ENCODE measurements at regions not wholly inside any gene's neighbourhood (a gene's known extent, or its start where the extent isn't known, plus 50 kb on each side); places are given as distances from the start of the nearest gene placed in this dataset.

- Histone ChIP-seq H3K4me3 (ENCODE audit: low read length) (no peak overlapping the region), H3K27me3 (ENCODE audit: control insufficient read depth in 2 of 2, insufficient read depth in 2 of 2, low read length in 2 of 2) (no peaks in the 10 kb centered on the region), H3K9me3 (ENCODE audit: control insufficient read depth in 2 of 3, low read length in 3 of 3) (no peaks in the 10 kb centered on the region), H3K36me3 (ENCODE audit: control insufficient read depth in 2 of 3, insufficient read depth in 3 of 3, low read length in 3 of 3) (no peaks in the 10 kb centered on the region), H3K4me1 (ENCODE audit: control insufficient read depth in 2 of 2, insufficient read depth in 2 of 2, low read length in 2 of 2) (no peaks in the 10 kb centered on the region), H3K27ac (ENCODE audit: low read depth, low read length) (no peak overlapping the region)
- POLR2A ChIA-PET, result no interaction called here
- no peak for ATAC-seq
- DNase-seq, result no peak
- Mint-ChIP-seq H3K4me1 (peaks cover 0 to 5% (median 0%) of the 10 kb centered on the region in 7 donors), H3K9me3 (peaks cover 0 to 6% (median 3%) of the 10 kb centered on the region in 11 donors), H3K36me3 (peaks cover 0 to 4% (median 0%) of the 10 kb centered on the region in 5 donors), H3K4me3 (no peak overlapping the region), H3K27me3 (peaks cover 0 to 26% (median 23%) of the 10 kb centered on the region in 5 donors), H3K27ac (no peak overlapping the region)
- CTCF ChIA-PET, result no interaction called here
- intact Hi-C loops (cut with micrococcal nuclease), result no loop called here
Measured at GRCh38 chr9:86669422-86669821, 277.9 kb downstream of the GAS1 start.

DNA sequence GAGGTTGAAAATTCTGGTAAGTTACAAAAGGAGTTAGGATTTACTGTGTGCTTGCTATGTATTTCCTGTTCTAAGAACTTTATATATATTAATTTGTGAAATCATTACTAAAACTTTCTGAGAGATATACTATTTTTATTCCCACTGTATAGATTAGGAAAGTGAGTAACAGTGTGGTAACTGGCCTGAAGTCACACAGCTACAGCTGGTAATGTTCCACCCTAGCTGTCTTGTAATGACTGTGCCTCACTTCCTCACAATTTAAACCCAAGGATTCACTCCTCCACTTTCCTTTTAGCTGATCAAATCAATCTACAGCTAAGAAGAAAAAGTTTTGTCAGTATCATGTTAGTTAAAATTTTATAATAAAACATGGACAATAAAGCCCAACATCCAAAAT is 278.8 kb downstream of the GAS1 start:
- Mint-ChIP-seq H3K4me3 (no peak overlapping the region), H3K4me1 (peaks cover 0 to 5% (median 0%) of the 10 kb centered on the region in 7 donors), H3K9me3 (peaks cover 0 to 6% (median 3%) of the 10 kb centered on the region in 11 donors), H3K36me3 (peaks cover 0 to 4% (median 0%) of the 10 kb centered on the region in 5 donors), H3K27me3 (peaks cover 0 to 26% (median 18%) of the 10 kb centered on the region in 5 donors), H3K27ac (no peak overlapping the region)
- Histone ChIP-seq H3K27ac (ENCODE audit: low read depth, low read length) (no peak overlapping the region), H3K4me1 (ENCODE audit: control insufficient read depth in 2 of 2, insufficient read depth in 2 of 2, low read length in 2 of 2) (no peaks in the 10 kb centered on the region), H3K27me3 (ENCODE audit: control insufficient read depth in 2 of 2, insufficient read depth in 2 of 2, low read length in 2 of 2) (no peaks in the 10 kb centered on the region), H3K36me3 (ENCODE audit: control insufficient read depth in 2 of 3, insufficient read depth in 3 of 3, low read length in 3 of 3) (no peaks in the 10 kb centered on the region), H3K9me3 (ENCODE audit: control insufficient read depth in 2 of 3, low read length in 3 of 3) (no peaks in the 10 kb centered on the region), H3K4me3 (ENCODE audit: low read length) (no peak overlapping the region)
- ChIA-PET CTCF (no interaction called here), POLR2A (no interaction called here)
- intact Hi-C loops (cut with micrococcal nuclease), result no loop called here
- no peak for DNase-seq
- no peak for ATAC-seq

DNA sequence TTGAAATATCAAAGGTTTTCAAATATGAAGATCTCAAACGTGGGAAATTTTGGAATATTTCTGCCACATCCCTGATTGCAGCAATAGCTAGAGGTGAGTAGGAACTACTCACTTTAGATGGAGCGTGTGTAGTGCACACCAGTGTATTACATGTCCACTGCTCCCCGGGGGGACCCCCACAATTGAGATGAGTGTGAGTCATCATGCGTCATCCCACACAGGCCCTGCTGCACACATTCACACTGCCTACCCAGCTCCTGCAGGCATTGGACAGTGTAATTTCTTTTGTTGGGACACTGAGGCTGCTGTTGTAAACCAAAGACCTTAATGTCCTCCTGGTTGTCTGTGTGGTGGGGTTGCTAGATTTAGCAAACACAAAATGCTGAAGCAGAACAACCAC is 280.0 kb downstream of the GAS1 start:
- Histone ChIP-seq H3K4me1 (ENCODE audit: control insufficient read depth in 2 of 2, insufficient read depth in 2 of 2, low read length in 2 of 2) (no peaks in the 10 kb centered on the region), H3K4me3 (ENCODE audit: low read length) (no peak overlapping the region), H3K9me3 (ENCODE audit: control insufficient read depth in 2 of 3, low read length in 3 of 3) (no peaks in the 10 kb centered on the region), H3K27me3 (ENCODE audit: control insufficient read depth in 2 of 2, insufficient read depth in 2 of 2, low read length in 2 of 2) (no peaks in the 10 kb centered on the region), H3K27ac (ENCODE audit: low read depth, low read length) (no peak overlapping the region), H3K36me3 (ENCODE audit: control insufficient read depth in 2 of 3, insufficient read depth in 3 of 3, low read length in 3 of 3) (no peaks in the 10 kb centered on the region)
- Mint-ChIP-seq H3K4me3 (no peak overlapping the region), H3K4me1 (peaks cover 0 to 5% (median 0%) of the 10 kb centered on the region in 7 donors), H3K36me3 (peaks cover 0 to 4% (median 0%) of the 10 kb centered on the region in 5 donors), H3K9me3 (peaks cover 0 to 6% (median 3%) of the 10 kb centered on the region in 11 donors), H3K27me3 (peaks cover 0 to 30% (median 23%) of the 10 kb centered on the region in 5 donors), H3K27ac (no peak overlapping the region)
- CTCF ChIA-PET, result no interaction called here
- POLR2A ChIA-PET, result no interaction called here
- no peak for DNase-seq
- ATAC-seq, result no peak
- intact Hi-C loops (cut with micrococcal nuclease), result no loop called here

- DNase-seq, result no peak
- intact Hi-C loops (cut with micrococcal nuclease), result no loop called here
Measured at GRCh38 chr9:86665416-86665815, 281.9 kb downstream of the GAS1 start.

DNA sequence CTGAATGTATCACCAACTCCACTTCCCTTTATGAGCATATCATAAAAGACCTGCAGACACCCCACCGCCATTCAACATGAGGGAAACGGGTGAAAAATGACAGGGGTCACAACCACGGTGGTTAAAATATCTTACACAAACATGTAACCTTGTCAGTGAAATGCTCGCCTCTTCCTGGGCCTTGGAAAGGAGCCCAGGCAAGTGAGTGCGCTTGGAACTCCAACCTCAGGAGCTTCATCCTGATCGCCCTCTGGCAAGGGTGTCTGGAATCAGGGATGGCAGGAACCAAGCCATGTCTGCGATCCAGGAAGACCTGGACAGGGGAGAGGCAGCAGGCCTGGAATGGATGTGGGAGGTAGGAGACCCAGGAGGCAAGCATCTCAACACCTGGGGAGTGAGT is 282.7 kb downstream of the GAS1 start:
- Histone ChIP-seq H3K9me3 (ENCODE audit: control insufficient read depth in 2 of 3, low read length in 3 of 3) (no peaks in the 10 kb centered on the region), H3K36me3 (ENCODE audit: control insufficient read depth in 2 of 3, insufficient read depth in 3 of 3, low read length in 3 of 3) (no peaks in the 10 kb centered on the region), H3K4me3 (ENCODE audit: low read length) (no peak overlapping the region), H3K27ac (ENCODE audit: low read depth, low read length) (no peak overlapping the region), H3K4me1 (ENCODE audit: control insufficient read depth in 2 of 2, insufficient read depth in 2 of 2, low read length in 2 of 2) (peaks cover 6 to 7% of the 10 kb centered on the region in 2 donors), H3K27me3 (ENCODE audit: control insufficient read depth in 2 of 2, insufficient read depth in 2 of 2, low read length in 2 of 2) (no peaks in the 10 kb centered on the region)
- peaks cover 0 to 4% (median 0%) of the 10 kb centered on the region in 5 donors for H3K36me3 Mint-ChIP-seq
- ChIA-PET CTCF (no interaction called here), POLR2A (no interaction called here)
- H3K4me3 Mint-ChIP-seq, result no peak overlapping the region
- peaks cover 0 to 18% (median 7%) of the 10 kb centered on the region in 7 donors for H3K4me1 Mint-ChIP-seq
- DNase-seq (no peak), ATAC-seq (no peak)
- H3K27me3 Mint-ChIP-seq, result peaks cover 0 to 37% (median 20%) of the 10 kb centered on the region in 5 donors
- intact Hi-C loops (cut with micrococcal nuclease), result no loop called here
- no peak overlapping the region for H3K27ac Mint-ChIP-seq
- peaks cover 0 to 2% (median 0%) of the 10 kb centered on the region in 11 donors for H3K9me3 Mint-ChIP-seq

More at GRCh38 chr9:86665416-86665815, 281.9 kb downstream of the GAS1 start:
- Histone ChIP-seq H3K36me3 (ENCODE audit: control insufficient read depth in 2 of 3, insufficient read depth in 3 of 3, low read length in 3 of 3) (no peaks in the 10 kb centered on the region), H3K9me3 (ENCODE audit: control insufficient read depth in 2 of 3, low read length in 3 of 3) (no peaks in the 10 kb centered on the region), H3K27me3 (ENCODE audit: control insufficient read depth in 2 of 2, insufficient read depth in 2 of 2, low read length in 2 of 2) (no peaks in the 10 kb centered on the region), H3K4me3 (ENCODE audit: low read length) (no peak overlapping the region), H3K27ac (ENCODE audit: low read depth, low read length) (no peak overlapping the region), H3K4me1 (ENCODE audit: control insufficient read depth in 2 of 2, insufficient read depth in 2 of 2, low read length in 2 of 2) (peaks cover 0 to 4% of the 10 kb centered on the region in 2 donors)
- H3K9me3 Mint-ChIP-seq, result peaks cover 0 to 3% (median 0%) of the 10 kb centered on the region in 11 donors
- peaks cover 0 to 10% (median 0%) of the 10 kb centered on the region in 7 donors for H3K4me1 Mint-ChIP-seq
- H3K4me3 Mint-ChIP-seq, result no peak overlapping the region
- H3K27ac Mint-ChIP-seq, result no peak overlapping the region
- H3K27me3 Mint-ChIP-seq, result peaks cover 0 to 30% (median 23%) of the 10 kb centered on the region in 5 donors
- CTCF ChIA-PET, result no interaction called here
- no peak for ATAC-seq
- POLR2A ChIA-PET, result interaction anchor here (0.6 kb wide), 1 partner anchor 8 kb away, joined by 4 read pairs; no protein-coding TSS in a partner anchor
- H3K36me3 Mint-ChIP-seq, result peaks cover 0 to 4% (median 0%) of the 10 kb centered on the region in 5 donors

GRCh38 chr9:86663905-86664304 is 283.4 kb downstream of the GAS1 start:
- H3K9me3 ChIP-seq (ENCODE audit: control insufficient read depth in 2 of 3, low read length in 3 of 3), result no peaks in the 10 kb centered on the region
- Mint-ChIP-seq H3K36me3 (peaks cover 0 to 4% (median 0%) of the 10 kb centered on the region in 5 donors), H3K4me3 (no peak overlapping the region), H3K4me1 (peaks cover 0 to 23% (median 9%) of the 10 kb centered on the region in 7 donors), H3K27me3 (peaks cover 0 to 42% (median 15%) of the 10 kb centered on the region in 5 donors), H3K27ac (no peak overlapping the region), H3K9me3 (peaks cover 0 to 2% (median 0%) of the 10 kb centered on the region in 11 donors)
- DNase-seq (no peak), ATAC-seq (no peak)
- CTCF ChIA-PET, result no interaction called here
- H3K27ac ChIP-seq (ENCODE audit: low read depth, low read length), result no peak overlapping the region
- no peak overlapping the region for H3K4me3 ChIP-seq (ENCODE audit: low read length)
- H3K36me3 ChIP-seq (ENCODE audit: control insufficient read depth in 2 of 3, insufficient read depth in 3 of 3, low read length in 3 of 3), result no peaks in the 10 kb centered on the region
- intact Hi-C loops (cut with micrococcal nuclease), result no loop called here
- H3K27me3 ChIP-seq (ENCODE audit: control insufficient read depth in 2 of 2, insufficient read depth in 2 of 2, low read length in 2 of 2), result no peaks in the 10 kb centered on the region
- POLR2A ChIA-PET, result no interaction called here
- peaks cover 6 to 7% of the 10 kb centered on the region in 2 donors for H3K4me1 ChIP-seq (ENCODE audit: control insufficient read depth in 2 of 2, insufficient read depth in 2 of 2, low read length in 2 of 2)

DNA sequence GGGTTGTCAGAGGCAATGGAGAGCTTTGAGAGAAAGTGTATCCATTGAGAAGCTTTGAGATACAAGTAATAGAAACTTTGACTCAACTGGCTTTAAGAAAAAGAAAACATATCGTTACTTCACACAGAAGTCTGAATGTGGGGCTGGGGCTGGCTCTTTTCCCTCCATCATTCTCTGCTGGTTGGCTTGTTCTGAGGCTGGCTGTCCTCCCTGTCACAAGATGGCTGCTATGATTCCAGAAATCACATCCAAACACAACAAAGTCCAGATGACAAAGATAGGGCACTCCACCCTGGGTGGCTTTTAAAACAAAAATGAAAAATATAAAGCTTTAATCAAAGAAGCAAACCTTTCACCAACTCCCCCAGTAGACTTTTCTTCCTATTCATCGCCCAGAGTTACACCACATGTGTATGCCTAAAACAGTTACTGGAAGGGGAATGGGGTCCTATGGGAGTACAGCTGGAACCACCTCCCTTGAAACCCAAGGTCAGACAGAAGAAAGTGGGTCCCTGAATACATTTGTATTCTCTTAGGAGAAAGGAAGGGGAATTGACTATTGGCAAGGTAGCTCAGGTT is 284.3 kb downstream of the GAS1 start:
- Mint-ChIP-seq H3K36me3 (peaks cover 0 to 4% (median 0%) of the 10 kb centered on the region in 5 donors), H3K27me3 (peaks cover 0 to 44% (median 15%) of the 10 kb centered on the region in 5 donors), H3K9me3 (peaks cover 0 to 2% (median 0%) of the 10 kb centered on the region in 11 donors), H3K4me3 (no peak overlapping the region), H3K27ac (no peak overlapping the region), H3K4me1 (peaks cover 0 to 23% (median 9%) of the 10 kb centered on the region in 7 donors)
- POLR2A ChIA-PET, result no interaction called here
- Histone ChIP-seq H3K4me1 (ENCODE audit: control insufficient read depth in 2 of 2, insufficient read depth in 2 of 2, low read length in 2 of 2) (peaks cover 6 to 7% of the 10 kb centered on the region in 2 donors), H3K4me3 (ENCODE audit: low read length) (no peak overlapping the region), H3K9me3 (ENCODE audit: control insufficient read depth in 2 of 3, low read length in 3 of 3) (no peaks in the 10 kb centered on the region), H3K27ac (ENCODE audit: low read depth, low read length) (no peak overlapping the region), H3K36me3 (ENCODE audit: control insufficient read depth in 2 of 3, insufficient read depth in 3 of 3, low read length in 3 of 3) (no peaks in the 10 kb centered on the region), H3K27me3 (ENCODE audit: control insufficient read depth in 2 of 2, insufficient read depth in 2 of 2, low read length in 2 of 2) (no peaks in the 10 kb centered on the region)
- CTCF ChIA-PET, result no interaction called here
- no peak for DNase-seq
- no peak for ATAC-seq
- intact Hi-C loops (cut with micrococcal nuclease), result no loop called here
